Caki2 (cell line): ENCODE measurements at regions not wholly inside any gene's neighbourhood (a gene's known extent, or its start where the extent isn't known, plus 50 kb on each side); places are given as distances from the start of the nearest gene placed in this dataset.
A peak's percentile ranks its signal among the peaks of the same experiment; 100 is the strongest.

Experiments used
- DNase-seq: peaks from one replicate; pipeline ENCODE4 v3.0.0-alpha.2; 2015; ENCODE audit warnings: low read depth
- in situ Hi-C: cut with HindIII; loops from 2 replicates; pipeline ENCODE4 v1.10.0; 2016; ENCODE audit warnings: low sequenced_read_pairs, low pct_unique_long_range_greater_than_20kb, mixed read lengths

DNA sequence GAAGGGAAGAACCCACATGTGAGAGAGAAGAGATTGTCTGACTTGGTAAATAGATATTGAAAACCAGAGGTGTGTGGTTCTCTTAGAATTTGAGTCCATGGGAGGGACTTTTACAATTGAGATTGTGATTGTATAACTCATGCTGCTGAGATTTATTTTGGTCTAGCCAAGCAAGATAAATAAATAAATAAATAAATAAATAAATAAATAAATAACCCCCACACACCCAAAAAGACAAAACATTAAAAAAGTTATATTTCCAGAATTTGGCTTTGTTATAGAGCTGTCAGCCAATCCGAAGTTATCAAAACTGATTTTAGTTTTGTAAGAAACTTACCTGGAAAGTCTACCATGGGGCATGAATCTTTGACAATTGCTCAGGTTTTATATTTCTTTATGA, 416.6 kb downstream of the ZSWIM6 start:
- in situ Hi-C loops: no loop called here
- DNase-seq: no peak

DNA sequence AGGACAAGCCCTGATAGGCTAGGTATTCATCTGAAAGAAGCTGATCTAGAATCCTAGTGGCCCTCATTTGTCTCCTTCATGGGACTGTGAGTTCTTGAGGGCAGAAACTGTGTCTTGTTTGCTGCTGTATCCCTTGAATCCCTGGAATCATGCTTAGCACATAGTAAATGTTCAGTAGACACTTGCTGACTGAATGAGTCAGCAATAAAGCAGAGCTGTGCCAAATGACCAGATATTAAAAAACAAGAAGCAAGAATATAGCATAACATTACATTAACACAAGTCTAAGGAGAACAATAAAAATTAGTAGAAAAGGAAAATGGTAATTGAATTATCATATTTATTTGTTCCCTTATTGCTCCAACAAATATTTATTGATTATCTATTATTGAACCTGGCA, 420.5 kb downstream of the ZSWIM6 start:
- DNase-seq: no peak

GRCh38 chr5:61754792-61755191, 422.7 kb downstream of the ZSWIM6 start:
- in situ Hi-C loops: no loop called here
- no peak for DNase-seq

More for the DNA sequence above, 420.5 kb downstream of the ZSWIM6 start:
- in situ Hi-C loops: no loop called here

DNA sequence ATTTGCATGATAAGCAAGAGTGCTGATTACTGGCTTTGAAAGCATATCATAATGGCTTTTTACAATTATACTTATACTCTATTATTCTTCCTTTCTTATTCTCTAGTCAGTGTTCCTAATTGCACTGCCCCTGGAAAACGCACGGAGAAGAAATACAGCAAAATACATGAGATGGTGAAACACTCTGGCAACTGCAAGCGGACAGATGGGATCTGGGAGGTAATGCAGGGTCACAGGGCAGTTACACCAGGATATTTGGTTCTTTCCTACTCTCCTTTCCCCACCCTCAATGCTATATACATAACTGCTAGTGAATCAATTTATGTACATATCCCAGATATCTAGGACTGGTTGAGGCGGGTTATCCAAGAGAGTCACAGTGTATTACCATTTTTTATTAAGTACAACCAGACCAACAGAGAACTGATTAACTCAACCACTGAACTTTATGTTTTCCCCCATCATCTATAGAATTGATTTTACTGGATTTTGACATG, 423.7 kb downstream of the ZSWIM6 start:
- in situ Hi-C loops: no loop called here
- DNase-seq: no peak

- in situ Hi-C loops: no loop called here
- DNase-seq: no peak
Measured at GRCh38 chr5:61758711-61759110, 426.7 kb downstream of the ZSWIM6 start.

DNA sequence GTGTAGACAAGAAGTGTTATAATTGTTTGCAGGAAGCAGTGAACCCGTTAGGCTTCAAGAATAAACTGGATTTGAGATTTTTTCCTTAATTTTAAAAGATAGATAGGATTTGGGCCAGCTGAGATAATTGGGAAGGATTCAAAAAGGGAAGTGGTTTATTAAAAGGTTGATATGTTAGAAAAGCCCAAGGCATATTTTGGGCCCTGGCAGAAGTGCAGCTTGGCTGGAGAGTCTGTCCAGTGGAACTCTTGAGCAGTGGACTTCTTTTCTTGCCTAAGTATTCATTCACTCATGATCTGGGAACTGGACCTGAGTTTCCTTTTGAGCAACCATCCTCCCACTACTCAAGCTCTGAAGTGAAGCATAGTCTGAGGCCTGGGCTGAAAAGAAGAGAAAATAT, 433.4 kb downstream of the ZSWIM6 start:
- no peak for DNase-seq

GRCh38 chr5:61766141-61766540, 434.1 kb downstream of the ZSWIM6 start:
- in situ Hi-C loops: no loop called here

More for the DNA sequence above, 433.4 kb downstream of the ZSWIM6 start:
- in situ Hi-C loops: no loop called here

DNA sequence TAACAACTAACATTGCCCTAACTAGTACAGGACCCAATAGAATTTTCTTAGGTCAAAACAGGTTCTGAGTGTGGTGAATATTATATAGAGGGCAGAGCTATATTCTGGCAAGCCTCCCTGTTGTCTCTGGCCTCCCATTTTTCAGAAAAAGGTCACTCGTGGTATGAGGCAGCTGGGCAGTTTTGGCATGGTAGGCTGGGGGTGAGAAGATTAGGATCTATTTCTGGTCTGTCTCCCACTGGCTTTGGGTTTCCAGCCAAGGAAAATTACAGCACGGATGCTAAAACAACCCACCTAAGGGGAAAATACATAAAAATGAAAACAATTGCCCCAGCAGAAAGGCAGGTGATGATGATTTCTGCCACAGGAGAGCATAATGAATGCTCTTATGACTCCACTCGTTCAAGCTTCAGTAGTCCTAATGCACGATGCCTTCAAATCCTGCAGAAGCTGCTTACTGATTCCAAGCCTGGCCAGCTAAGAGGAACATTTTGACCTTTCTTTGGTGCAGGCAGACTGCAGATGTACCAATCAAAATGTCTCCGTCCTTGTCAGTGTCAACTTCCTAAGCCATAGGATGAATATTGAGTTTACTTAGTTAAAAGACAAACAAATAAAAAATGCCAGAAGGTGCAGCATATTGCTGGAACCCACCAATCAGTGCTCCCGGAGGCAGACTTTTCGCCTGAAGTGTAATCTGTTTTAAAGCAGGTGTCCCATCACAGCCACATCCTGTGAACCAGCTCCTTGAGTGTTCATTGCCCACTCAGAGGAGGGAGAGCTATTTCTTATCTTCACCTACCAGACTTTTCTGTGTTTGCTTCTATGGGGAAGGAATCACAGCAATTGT, 435.4 kb downstream of the ZSWIM6 start:
- in situ Hi-C loops: no loop called here

More at GRCh38 chr5:61766141-61766540, 434.1 kb downstream of the ZSWIM6 start:
- no peak for DNase-seq

GRCh38 chr5:61768692-61769281, 436.7 kb downstream of the ZSWIM6 start:
- in situ Hi-C loops: no loop called here
- peak; percentile 22 for DNase-seq

More for the DNA sequence above, 435.4 kb downstream of the ZSWIM6 start:
- no peak for DNase-seq

DNA sequence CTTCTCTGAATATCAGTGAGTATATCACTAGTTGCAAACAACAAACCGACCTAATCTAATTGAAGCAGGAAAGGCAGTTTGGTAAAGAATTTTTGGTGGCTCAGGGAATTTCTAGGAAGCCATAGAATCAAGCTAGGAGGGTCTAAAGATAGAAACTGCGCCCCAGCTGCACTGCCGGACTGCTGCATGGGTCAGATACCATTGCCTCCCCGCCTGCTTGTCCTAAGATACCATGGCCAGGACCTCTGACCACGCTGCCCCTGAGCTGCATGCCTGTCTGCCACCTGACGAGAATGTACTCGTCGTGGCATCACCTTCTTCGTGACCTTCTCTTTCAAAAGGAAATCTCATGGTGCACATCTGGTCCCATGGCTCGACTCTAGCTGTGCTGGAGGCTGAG, 439.0 kb downstream of the ZSWIM6 start:
- no peak for DNase-seq
- in situ Hi-C loops: no loop called here

DNA sequence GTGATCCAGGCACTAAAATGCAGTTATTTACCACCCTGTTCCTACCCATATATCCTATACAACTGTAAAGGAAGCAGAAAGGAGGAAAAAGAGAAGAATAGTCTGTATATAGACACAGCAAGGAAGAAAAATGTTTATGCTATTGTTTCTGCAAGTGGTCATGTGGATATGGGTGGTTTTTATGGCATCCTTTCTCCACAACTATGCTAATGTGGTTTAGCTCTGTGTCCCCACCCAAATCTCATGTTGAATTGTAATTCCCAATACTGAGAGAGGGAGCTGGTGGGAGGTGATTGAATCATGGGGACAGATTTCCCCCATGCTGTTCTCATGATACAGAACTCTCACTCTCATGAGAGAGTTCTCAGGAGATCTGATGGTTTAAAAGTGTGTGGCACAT, 439.8 kb downstream of the ZSWIM6 start:
- in situ Hi-C loops: no loop called here
- DNase-seq: no peak

GRCh38 chr5:61775901-61776300, 443.8 kb downstream of the ZSWIM6 start:
- no peak for DNase-seq
- in situ Hi-C loops: no loop called here

DNA sequence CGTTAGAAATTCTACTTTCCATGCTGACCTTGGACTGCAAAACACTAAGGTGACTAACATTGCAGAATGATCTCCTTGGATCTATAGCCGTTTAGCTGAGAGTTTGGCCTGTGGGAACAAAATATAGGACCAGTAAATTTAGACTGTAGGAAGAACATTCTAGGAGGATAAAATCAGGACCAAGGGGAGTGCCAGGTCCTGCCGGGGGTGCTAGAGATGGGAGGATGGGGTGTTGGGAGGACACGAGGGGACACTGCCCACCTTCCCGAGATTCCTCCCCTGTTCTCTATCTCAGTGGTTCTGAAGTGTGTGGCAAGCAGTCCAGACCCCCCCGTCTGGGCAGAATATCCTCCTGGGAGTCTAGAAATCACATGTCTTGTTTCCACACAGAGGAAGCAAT, 445.2 kb downstream of the ZSWIM6 start:
- in situ Hi-C loops: no loop called here
- DNase-seq: no peak

GRCh38 chr5:61779743-61780142, 447.7 kb downstream of the ZSWIM6 start:
- in situ Hi-C loops: no loop called here
- DNase-seq: no peak

- in situ Hi-C loops: no loop called here
- no peak for DNase-seq
Measured at GRCh38 chr5:61783481-61783880, 451.4 kb downstream of the ZSWIM6 start.

GRCh38 chr5:61784341-61784740, 452.3 kb downstream of the ZSWIM6 start:
- DNase-seq: no peak
- in situ Hi-C loops: no loop called here

- in situ Hi-C loops: no loop called here
- DNase-seq: no peak
Measured at GRCh38 chr5:61788548-61788947, 456.5 kb downstream of the ZSWIM6 start.

- no peak for DNase-seq
- in situ Hi-C loops: no loop called here
Measured at GRCh38 chr5:61790007-61790406, 457.9 kb downstream of the ZSWIM6 start.

GRCh38 chr5:61790678-61791077, 458.6 kb downstream of the ZSWIM6 start:
- no peak for DNase-seq
- in situ Hi-C loops: no loop called here

- in situ Hi-C loops: no loop called here
- no peak for DNase-seq
Measured at GRCh38 chr5:61796773-61797172, 464.7 kb downstream of the ZSWIM6 start.
